ENCODE measurements at regions not wholly inside any gene's neighbourhood (a gene's known extent, or its start where the extent isn't known, plus 50 kb on each side); places are given as distances from the start of the nearest gene placed in this dataset.

GRCh38 chr9:84519413-84519812, 150.1 kb upstream of the NTRK2 start (continued):
- no peak for TF ChIP-seq CTBP2 (IDR thresholded peaks at IDR 0.05; ENCODE audit: borderline replicate concordance, insufficient read depth, insufficient read length, low read length)
- no peak for TF ChIP-seq CEBPB (IDR thresholded peaks at IDR 0.05; ENCODE audit: low read depth, low read length)

All from H1 (cell line).